H1 (cell line): ENCODE measurements at regions not wholly inside any gene's neighbourhood (a gene's known extent, or its start where the extent isn't known, plus 50 kb on each side); places are given as distances from the start of the nearest gene placed in this dataset.

ENCODE experiments used
- CBX8 ChIP-seq: fragments of 300-800, 300-1000 bp; sonication (generic); IDR thresholded peaks from 2 replicates; pipeline ENCODE4 v1.7.1; 2016; ENCODE audit warnings: low read depth, low read length, borderline replicate concordance
- CHD2 ChIP-seq: IDR thresholded peaks from 2 replicates; pipeline ENCODE4 v1.6.1; 2012; ENCODE audit warnings: low read length, improper control_type of control experiment
- SP1 ChIP-seq: IDR thresholded peaks from 2 replicates; pipeline ENCODE4 v1.6.1; 2011; ENCODE audit warnings: low read depth, low read length
- SRF ChIP-seq: IDR thresholded peaks from 2 replicates; pipeline ENCODE4 v1.6.1; 2011; ENCODE audit warnings: mild to moderate bottlenecking, low read depth, low read length, moderate library complexity
- TEAD4 ChIP-seq: IDR thresholded peaks from 2 replicates; pipeline ENCODE4 v1.6.1; 2012; ENCODE audit warnings: low read depth, low read length, inconsistent platforms, mixed read lengths

GRCh38 chr2:37874470-37874869 lies 50.6 kb upstream of the RMDN2 start (continued):
- no peak for TF ChIP-seq CHD2
- no peak for TF ChIP-seq SRF
- no peak for TF ChIP-seq CBX8
- no peak for TF ChIP-seq TEAD4
- no peak for TF ChIP-seq SP1
